Astrocyte (in vitro differentiated cells and primary cell): ENCODE measurements at regions not wholly inside any gene's neighbourhood (a gene's known extent, or its start where the extent isn't known, plus 50 kb on each side); places are given as distances from the start of the nearest gene placed in this dataset.

Experiments
- DNase-seq: peaks from one replicate; pipeline ENCODE4 v3.0.0-alpha.2; 2010; ENCODE audit warnings: low read depth
- FAIRE-seq: peaks from 2 replicates; lab custom pipeline; 2011; peaks lifted over from hg19 to GRCh38; lab: Jason Lieb, UNC
- H2AFZ ChIP-seq: 2 replicates; pipeline ENCODE4 v1.6.0; 2012; ENCODE audit warnings: low read depth, low read length, inconsistent platforms
- H3K27ac ChIP-seq: 2 replicates; pipeline ENCODE4 v1.5.1; 2011; ENCODE audit warnings: low read depth, low read length, inconsistent platforms
- H3K27me3 ChIP-seq: 2 replicates; pipeline ENCODE4 v1.6.0; 2011; ENCODE audit warnings: low read length, inconsistent platforms; ENCODE audit not compliant: insufficient read depth
- H3K36me3 ChIP-seq: 2 replicates; pipeline ENCODE4 v1.5.1; 2011; ENCODE audit warnings: low read length, inconsistent platforms; ENCODE audit not compliant: insufficient read depth
- H3K4me1 ChIP-seq: 2 replicates; pipeline ENCODE4 v1.5.1; 2011; ENCODE audit warnings: low read length, inconsistent platforms; ENCODE audit not compliant: insufficient read depth
- H3K4me2 ChIP-seq: 2 replicates; pipeline ENCODE4 v1.6.0; 2012; ENCODE audit warnings: low read length, inconsistent platforms
- H3K4me3 ChIP-seq: 2 replicates; pipeline ENCODE4 v1.5.1; 2011; ENCODE audit warnings: low read depth, mild to moderate bottlenecking, low read length, inconsistent platforms; ENCODE audit not compliant: insufficient read depth
- H3K79me2 ChIP-seq: 2 replicates; pipeline ENCODE4 v1.6.0; 2012; ENCODE audit warnings: mild to moderate bottlenecking, low read length, inconsistent platforms; ENCODE audit not compliant: insufficient read depth
- H3K9ac ChIP-seq: 2 replicates; pipeline ENCODE4 v1.6.0; 2012; ENCODE audit warnings: mild to moderate bottlenecking, low read length, inconsistent platforms
- H3K9me3 ChIP-seq: 2 replicates; pipeline ENCODE4 v1.5.1; 2012; ENCODE audit warnings: low read depth, mild to moderate bottlenecking, low read length, inconsistent platforms; ENCODE audit not compliant: insufficient read depth
- H4K20me1 ChIP-seq: 2 replicates; pipeline ENCODE4 v1.6.0; 2012; ENCODE audit warnings: low read length, inconsistent platforms; ENCODE audit not compliant: insufficient read depth
- H3K27ac Mint-ChIP-seq: one replicate; pipeline ENCODE4 v1.8.0; 2021; ENCODE audit warnings: mild to moderate bottlenecking, mixed read lengths; ENCODE audit not compliant: unreplicated experiment
- H3K27me3 Mint-ChIP-seq: one replicate; pipeline ENCODE4 v1.8.0; 2021; ENCODE audit warnings: low read depth, mixed read lengths; ENCODE audit not compliant: unreplicated experiment
- H3K36me3 Mint-ChIP-seq: one replicate; pipeline ENCODE4 v1.8.0; 2021; ENCODE audit warnings: low read depth, mixed read lengths; ENCODE audit not compliant: unreplicated experiment
- H3K4me1 Mint-ChIP-seq: one replicate; pipeline ENCODE4 v1.8.0; 2021; ENCODE audit warnings: low read depth, mixed read lengths; ENCODE audit not compliant: unreplicated experiment
- H3K4me3 Mint-ChIP-seq: one replicate; pipeline ENCODE4 v1.8.0; 2021; ENCODE audit warnings: mild to moderate bottlenecking, moderate library complexity, mixed read lengths; ENCODE audit not compliant: unreplicated experiment
- H3K9me3 Mint-ChIP-seq: one replicate; pipeline ENCODE4 v1.8.0; 2021; ENCODE audit warnings: mild to moderate bottlenecking, mixed read lengths; ENCODE audit not compliant: unreplicated experiment
- CTCF ChIP-seq: IDR thresholded peaks from 2 replicates; pipeline ENCODE4 v1.5.1; 2011; ENCODE audit warnings: low read depth, mild to moderate bottlenecking, inconsistent platforms, low read length, moderate library complexity; ENCODE audit not compliant: insufficient read depth
- EZH2 ChIP-seq: IDR thresholded peaks from 2 replicates; pipeline ENCODE4 v1.6.1; 2012; ENCODE audit warnings: mild to moderate bottlenecking, low read length, inconsistent platforms; ENCODE audit not compliant: insufficient read depth

GRCh38 chr5:113866763-113867162, 353.3 kb downstream of the YTHDC2 start:
- no peaks in the 10 kb centered on the region for H3K4me1 ChIP-seq
- no peak overlapping the region for H3K27ac ChIP-seq
- FAIRE-seq (no peak), DNase-seq (no peak)
- H3K36me3 ChIP-seq, result no peaks in the 10 kb centered on the region
- no peak overlapping the region for H3K4me3 ChIP-seq
- no peak overlapping the region for H3K4me2 ChIP-seq
- Mint-ChIP-seq H3K27ac (no peak overlapping the region), H3K9me3 (no peaks in the 10 kb centered on the region), H3K27me3 (peaks cover 7% of the 10 kb centered on the region), H3K4me3 (no peak overlapping the region), H3K36me3 (no peaks in the 10 kb centered on the region), H3K4me1 (no peaks in the 10 kb centered on the region)
- H4K20me1 ChIP-seq, result no peaks in the 10 kb centered on the region
- H3K79me2 ChIP-seq, result no peaks in the 10 kb centered on the region
- H3K9ac ChIP-seq, result no peak overlapping the region
- no peak overlapping the region for H2AFZ ChIP-seq
- no peaks in the 10 kb centered on the region for H3K27me3 ChIP-seq
- TF ChIP-seq EZH2 (no peak), CTCF (no peak)
- peaks cover 4% of the 10 kb centered on the region for H3K9me3 ChIP-seq

GRCh38 chr5:113869611-113870010, 356.1 kb downstream of the YTHDC2 start:
- Histone ChIP-seq H3K4me2 (no peak overlapping the region), H3K9ac (no peak overlapping the region), H3K4me3 (no peak overlapping the region), H2AFZ (no peak overlapping the region), H3K27ac (no peak overlapping the region), H3K9me3 (peaks cover 4% of the 10 kb centered on the region), H3K4me1 (no peaks in the 10 kb centered on the region), H3K36me3 (no peaks in the 10 kb centered on the region), H3K27me3 (no peaks in the 10 kb centered on the region), H3K79me2 (no peaks in the 10 kb centered on the region), H4K20me1 (no peaks in the 10 kb centered on the region)
- no peak for FAIRE-seq
- H3K4me1 Mint-ChIP-seq, result no peaks in the 10 kb centered on the region
- H3K27ac Mint-ChIP-seq, result peak overlapping the region; percentile 7
- TF ChIP-seq EZH2, result no peak
- TF ChIP-seq CTCF, result no peak
- peaks cover 7% of the 10 kb centered on the region for H3K27me3 Mint-ChIP-seq
- no peaks in the 10 kb centered on the region for H3K9me3 Mint-ChIP-seq
- H3K4me3 Mint-ChIP-seq, result no peak overlapping the region
- H3K36me3 Mint-ChIP-seq, result no peaks in the 10 kb centered on the region
- no peak for DNase-seq

- no peak overlapping the region for H3K4me2 ChIP-seq
- H3K27me3 Mint-ChIP-seq, result peaks cover 6% of the 10 kb centered on the region
- H3K9me3 ChIP-seq, result peaks cover 4% of the 10 kb centered on the region
- no peaks in the 10 kb centered on the region for H3K36me3 Mint-ChIP-seq
- H4K20me1 ChIP-seq, result no peaks in the 10 kb centered on the region
- no peaks in the 10 kb centered on the region for H3K4me1 Mint-ChIP-seq
- no peak overlapping the region for H2AFZ ChIP-seq
- DNase-seq (no peak), FAIRE-seq (no peak)
- no peak overlapping the region for H3K9ac ChIP-seq
- TF ChIP-seq CTCF (no peak), EZH2 (no peak)
- H3K9me3 Mint-ChIP-seq, result no peaks in the 10 kb centered on the region
- H3K27ac ChIP-seq, result no peak overlapping the region
- H3K4me3 Mint-ChIP-seq, result no peak overlapping the region
- H3K27me3 ChIP-seq, result no peaks in the 10 kb centered on the region
- no peak overlapping the region for H3K4me3 ChIP-seq
- H3K27ac Mint-ChIP-seq, result no peak overlapping the region
- H3K36me3 ChIP-seq, result no peaks in the 10 kb centered on the region
- H3K79me2 ChIP-seq, result no peaks in the 10 kb centered on the region
- H3K4me1 ChIP-seq, result no peaks in the 10 kb centered on the region
Measured at GRCh38 chr5:113871972-113872371, 358.5 kb downstream of the YTHDC2 start.
